Amygdala (tissue), 56 donors: ENCODE measurements at regions not wholly inside any gene's neighbourhood (a gene's known extent, or its start where the extent isn't known, plus 50 kb on each side); places are given as distances from the start of the nearest gene placed in this dataset.
A peak's percentile ranks its signal among the peaks of the same experiment; 100 is the strongest.

ENCODE experiments used
- DNase-seq, 56 donors: peaks; one replicate each; lab custom pipeline; 2025; lab: John Stamatoyannopoulos, UW

DNA sequence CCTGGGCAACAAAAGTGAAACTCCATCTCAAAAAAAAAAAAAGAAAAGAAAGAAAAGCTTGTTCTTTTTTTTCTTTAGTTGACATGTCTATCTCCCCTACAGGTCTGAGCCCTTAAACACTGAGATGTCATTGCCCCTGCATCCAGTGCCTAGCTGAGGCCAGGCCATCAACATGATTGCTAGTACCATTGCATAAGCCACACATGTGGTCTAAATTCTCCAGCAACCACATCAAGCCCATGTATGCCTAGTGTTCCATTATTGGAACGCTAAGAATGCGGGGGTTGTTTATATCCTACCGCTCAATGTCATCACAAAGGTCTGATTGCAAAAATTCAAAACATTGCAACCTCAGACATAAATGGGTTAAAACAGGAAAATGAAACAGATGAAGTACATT, 62.7 kb downstream of the NPTX2 start:
- DNase-seq: no peak

DNA sequence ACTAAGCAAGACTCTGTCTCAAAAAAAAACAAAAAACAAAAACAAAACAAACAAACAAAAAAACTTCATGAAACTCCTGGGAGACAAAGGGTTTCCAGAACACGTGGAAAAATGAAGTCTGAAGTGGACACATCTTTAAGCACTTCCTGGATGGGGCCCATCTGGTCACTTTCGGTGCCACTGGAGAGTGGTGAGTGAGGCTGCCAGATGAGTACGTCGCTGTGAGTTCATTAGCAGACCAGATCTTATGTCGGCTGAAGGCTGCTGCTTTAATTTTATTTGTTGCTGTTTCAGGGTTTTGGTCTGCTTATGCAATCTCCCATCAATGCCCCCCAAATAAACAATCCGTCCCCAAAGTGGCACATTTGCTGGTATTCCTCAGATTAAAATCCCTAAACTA, 64.4 kb downstream of the NPTX2 start:
- DNase-seq: no peak

DNA sequence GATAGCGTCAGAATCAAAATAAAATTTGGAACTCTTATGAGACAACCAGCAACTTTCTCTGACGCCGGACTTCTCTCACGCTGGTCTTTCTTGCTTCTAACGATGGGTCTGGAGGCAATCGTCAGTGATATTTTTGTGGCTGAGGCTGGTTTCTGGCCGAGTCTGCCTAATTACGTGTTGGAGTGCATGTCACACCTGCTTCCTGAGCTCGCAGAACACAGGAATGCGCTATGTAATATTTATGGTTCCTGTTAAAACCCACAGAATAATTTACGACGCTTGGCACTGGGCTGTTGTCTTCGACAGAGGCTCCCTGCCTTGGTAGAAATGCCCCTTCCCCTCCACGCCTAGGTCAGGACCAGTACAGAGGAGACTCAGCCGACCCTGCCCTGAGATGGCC, 64.9 kb downstream of the NPTX2 start:
- no peak for DNase-seq

DNA sequence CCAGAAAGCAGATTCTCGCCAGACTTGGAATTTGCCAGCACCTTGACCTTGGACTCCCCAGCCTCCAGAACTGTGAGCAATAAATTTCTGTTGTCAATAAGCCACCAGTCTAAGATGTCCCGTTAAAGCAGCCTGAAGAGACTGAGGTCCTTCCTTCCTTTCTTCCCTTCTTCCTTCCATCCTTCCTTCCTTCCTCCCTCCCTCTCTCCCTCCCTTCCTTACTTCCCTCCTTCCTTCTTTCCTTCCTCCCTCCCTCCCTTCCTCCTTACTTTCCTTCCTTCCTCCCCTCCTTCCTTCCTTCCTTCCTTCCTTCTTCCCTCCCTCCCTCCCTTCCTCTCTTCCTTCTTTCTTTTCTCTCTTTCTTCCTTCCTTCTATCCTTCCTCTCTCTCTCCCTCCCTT, 66.4 kb downstream of the NPTX2 start:
- no peak for DNase-seq

DNA sequence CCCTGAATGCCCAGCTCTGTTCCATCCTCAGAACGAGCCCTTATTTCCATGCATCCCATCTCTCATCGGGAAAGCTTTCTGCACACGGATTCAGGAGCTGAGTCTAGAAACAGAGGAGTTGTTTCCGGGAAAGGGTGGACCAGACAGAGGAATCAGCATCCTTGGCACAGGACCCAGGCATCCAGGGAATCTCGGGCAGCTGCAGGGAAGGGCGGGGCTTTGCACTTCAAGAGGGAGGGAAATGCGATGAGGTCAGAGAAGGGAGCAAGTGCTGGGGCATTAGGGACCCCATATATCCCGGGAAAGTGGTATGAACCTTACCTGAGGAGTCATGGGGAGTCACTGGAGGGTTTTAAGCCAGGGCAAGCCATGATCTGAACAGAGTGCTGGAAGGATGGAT, 68.5 kb downstream of the NPTX2 start:
- DNase-seq: no peak

DNA sequence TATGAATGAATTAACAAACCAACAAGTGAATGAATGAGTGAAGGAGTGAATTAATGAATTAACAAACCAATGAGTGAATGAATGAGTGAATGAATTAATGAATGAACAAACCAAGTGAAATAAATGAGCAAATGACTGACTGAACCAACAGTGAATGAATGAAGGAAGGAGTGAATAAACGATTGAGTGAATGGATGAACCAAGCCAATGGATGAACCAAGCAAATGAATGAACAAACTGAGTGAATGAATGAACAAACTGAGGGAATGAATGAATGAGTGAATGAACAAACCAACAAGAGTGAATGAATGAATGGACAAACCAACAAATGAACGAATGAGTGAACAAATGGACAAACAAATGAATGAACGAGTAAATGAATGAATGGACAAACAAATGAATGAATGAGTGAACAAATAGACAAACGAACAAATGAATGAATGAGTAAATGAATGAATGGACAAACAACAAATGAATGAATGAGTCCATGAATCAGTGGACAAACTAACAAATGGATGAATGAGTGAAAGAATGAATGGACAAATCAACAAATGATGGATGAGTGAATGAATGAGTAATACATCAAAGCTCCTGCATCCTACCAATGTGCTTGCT, 69.5 kb downstream of the NPTX2 start:
- DNase-seq: no peak

DNA sequence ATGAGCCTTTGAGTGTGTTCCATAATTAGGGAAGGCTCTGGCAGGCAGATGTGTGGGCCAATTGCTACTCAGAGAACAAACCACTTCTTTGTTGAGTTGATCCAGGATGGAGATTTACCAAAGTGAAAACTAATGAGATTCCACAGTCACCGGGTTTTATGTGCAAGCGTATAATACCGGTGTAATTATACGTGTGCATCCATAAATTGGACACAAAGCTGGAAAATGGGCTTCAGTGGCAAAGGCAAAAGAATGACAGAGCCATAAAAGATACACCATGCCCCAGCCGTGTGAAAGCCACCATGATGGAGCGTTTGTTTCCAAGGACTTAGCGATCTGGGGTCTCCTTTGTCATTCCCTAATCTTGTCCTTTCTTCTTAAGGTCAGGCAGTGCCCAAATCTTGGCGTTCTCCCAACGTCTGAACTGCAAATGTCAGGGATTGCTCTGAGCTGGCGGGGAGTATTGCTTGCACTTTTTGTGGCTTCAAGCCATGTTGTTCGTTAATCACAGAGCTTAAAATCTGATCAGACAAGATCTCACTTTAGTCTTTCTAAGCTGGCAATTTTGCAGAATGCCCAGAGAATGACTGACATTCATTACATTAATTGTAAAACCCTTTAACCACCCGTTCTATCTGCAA, 70.1 kb downstream of the NPTX2 start:
- DNase-seq: peak in 10 of 56 donors; percentile 2 to 35 (median 8)

DNA sequence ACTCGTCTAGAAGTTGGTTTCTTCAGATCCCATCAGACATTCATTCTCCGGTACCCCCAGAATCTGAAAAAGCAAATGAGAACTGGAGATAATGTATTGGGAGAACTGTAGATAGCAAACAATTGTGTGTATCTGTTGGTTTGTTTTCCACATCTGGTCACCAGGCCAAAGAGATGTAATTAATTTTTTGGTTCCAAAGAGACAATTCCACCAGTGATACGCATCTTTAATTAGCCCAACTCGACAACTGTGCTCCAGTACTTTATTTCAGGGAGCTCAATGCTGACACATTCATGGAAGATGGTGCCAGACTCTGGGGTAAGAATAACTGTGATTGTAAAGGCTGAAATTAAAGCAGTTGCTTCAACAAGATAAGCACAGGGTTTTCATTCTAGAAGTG, 74.5 kb downstream of the NPTX2 start:
- no peak for DNase-seq

DNA sequence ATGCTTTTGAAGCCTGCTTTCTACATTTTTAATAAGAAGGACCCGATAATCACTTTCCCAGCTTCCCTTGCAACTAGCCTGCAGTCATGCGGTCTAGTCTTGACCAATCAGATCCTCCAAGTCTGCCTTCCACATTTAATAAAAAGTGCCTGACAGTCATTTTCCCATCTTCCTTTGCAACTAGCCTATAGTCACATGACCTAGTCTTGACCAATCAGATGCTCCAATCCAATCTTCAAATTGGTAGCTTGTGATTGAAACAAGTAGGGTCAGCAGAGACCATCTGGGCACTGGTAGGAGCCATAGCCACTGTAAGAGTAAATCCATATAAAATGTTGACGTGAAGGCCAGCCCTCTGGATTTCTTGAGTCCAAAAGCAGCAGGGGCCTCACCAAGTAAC, 80.0 kb downstream of the NPTX2 start:
- no peak for DNase-seq

DNA sequence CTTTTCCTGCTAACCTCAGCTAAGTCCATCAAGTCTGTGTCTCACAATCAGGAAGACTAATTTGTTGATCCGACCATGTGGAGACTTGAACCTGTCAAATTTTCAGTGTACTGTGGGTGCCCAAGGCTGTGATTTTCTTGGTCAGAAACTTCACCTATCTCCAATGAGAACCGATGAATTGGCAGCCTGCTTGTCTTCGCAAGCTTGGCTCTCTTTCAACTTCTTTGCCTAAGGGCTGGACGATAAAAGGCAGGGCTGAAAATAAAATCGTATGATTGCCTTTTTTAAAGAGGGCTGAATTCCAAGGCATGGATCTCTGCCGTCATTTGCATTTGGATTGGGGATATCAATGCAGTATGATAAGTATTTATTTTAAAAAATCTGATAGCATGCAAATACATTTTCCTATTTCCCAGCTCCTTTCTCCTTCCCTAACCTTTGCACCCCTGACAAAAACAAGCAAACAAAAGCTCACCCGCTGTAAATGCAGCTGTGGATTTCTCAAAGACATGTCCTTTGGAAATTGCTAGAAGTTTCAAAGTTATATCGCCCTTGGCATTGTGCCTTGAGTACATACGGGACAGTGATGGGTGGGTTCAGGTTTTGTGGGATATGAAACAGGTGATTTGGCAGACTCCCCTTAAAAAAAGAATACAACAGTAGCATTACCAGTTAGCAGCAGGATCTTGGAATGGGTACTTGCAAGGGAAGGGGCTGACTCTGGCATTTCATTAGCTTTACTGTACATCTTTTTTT, 80.6 kb downstream of the NPTX2 start:
- DNase-seq: no peak

DNA sequence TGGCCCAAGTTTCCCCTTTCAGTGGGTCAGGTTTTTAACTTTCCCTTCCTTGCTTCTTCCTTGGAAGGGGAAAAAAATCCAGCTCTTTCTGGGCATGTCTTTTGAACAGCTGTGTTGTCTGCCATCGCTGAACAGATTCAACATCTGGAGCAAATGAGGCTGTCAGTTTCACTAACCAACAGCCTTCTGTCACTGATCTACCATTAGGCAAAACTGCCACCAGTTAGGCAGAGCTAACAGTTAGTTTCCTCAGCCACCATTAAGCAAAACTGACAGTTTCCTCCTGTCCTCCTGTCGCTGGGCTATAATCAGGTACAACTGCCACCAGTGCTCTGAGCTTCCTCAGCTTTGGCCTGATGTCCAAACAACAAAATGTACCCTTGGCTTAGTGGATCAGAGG, 81.9 kb downstream of the NPTX2 start:
- DNase-seq: no peak

DNA sequence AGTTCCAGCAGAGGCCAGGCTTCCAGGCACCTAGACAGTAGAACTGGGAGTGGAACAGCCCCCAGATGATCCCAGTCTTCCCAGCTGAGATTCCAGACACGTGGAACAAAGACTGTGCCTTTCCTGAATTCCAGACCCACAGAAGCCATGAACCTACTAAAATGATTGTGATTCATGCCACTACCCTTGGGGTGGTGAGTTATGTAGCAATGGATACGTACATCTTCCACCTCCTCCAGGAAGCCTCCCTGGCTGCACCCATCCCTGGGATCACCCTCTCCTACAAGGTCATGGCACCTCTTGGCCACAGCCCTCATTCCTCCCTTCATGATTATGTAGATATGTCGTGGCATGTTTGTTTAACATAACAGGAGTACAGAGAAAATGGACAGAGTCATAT, 83.4 kb downstream of the NPTX2 start:
- DNase-seq: no peak

DNA sequence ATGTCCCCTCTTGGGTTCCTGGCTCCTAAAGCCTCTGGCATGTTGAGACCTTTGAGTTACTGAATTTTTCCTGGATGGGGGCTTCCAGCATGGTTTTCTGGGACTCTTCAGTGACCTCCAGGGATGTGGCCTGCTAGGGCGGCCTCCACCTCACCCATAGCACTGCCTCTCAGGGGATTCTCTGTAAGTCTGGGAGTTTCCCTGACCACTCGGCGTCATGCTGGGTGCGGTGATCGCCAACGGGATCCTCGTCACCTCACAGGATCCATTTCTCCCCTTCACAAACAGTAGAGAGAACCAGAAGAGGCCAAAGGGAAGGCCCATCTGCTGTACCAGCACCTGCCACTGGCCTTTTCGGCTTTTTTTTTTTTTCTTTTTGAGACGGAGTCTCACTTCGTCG, 84.3 kb downstream of the NPTX2 start:
- no peak for DNase-seq

DNA sequence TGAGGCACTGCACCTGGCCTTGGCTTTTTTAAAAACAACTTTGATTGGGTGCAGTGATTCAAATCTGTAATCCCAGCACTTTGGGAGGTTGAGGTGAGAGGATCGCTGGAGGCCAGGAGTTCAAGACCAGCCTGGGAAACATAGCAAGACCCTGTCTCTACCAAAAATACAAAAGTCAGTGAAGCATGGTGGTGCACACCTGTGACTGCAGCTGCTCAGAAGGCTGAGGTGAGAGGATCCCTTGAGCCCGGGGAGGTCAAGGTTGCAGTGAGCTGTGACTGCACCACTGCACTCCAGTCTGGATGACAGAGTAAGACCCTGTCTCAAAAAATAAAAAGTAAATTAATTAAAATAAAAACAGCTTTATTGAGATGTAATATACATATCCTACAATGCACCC, 84.9 kb downstream of the NPTX2 start:
- no peak for DNase-seq

DNA sequence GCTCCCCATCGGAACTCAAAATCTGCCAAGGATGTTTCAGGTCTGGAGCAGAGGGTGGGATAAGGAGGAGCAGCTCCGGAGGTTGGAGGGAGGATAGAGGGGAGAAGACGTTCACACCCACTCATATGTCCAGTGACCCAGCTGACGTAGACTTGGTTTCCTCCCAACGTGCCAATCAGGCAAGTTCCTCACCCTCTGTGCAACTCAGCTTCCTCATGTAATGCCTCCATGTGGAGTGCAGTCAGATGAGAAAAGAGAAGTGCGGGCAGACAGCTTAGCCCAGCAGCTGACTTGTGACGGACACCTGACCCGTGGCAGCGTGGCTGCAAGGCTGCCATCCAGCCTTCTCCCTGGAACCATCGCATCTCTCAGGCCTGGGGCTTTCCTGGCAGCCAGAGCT, 86.8 kb downstream of the NPTX2 start:
- DNase-seq: no peak

DNA sequence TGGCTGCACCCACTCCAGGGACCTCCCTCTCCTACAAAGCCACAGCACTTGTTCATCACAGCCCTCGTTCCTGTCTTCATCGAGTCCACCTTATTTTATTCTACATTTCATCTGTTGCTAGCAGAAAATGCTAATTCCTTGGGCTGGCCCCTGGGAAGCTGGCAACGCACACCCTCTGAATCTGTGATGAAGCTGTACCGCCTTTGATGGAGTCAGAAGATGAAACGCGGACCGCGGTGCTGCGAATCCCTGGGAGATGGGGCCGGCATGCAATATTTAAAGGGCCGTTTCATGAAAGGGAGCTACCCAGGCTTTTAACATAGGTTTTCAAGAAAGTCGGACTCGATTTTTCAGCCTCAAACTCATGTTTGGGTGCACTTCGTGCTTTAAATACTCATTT, 88.5 kb downstream of the NPTX2 start:
- no peak for DNase-seq

DNA sequence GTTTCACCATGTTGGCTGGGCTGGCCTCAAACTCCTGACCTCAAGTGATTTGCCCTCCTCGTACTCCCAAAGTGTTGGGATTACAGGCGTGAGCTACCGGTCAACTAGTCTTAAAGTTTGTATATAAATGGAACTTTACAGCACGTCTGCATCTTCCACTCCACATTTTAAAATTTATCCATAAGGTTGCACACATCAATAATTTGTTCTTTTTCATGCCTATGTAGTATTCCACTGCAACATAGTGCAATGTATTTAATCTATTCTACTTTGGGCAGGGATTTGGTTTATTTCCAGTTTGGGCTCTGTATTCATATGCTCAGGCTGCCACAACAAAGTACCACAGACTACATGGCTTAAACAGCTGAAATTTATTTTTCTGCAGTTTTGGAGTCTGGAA, 90.0 kb downstream of the NPTX2 start:
- DNase-seq: no peak

DNA sequence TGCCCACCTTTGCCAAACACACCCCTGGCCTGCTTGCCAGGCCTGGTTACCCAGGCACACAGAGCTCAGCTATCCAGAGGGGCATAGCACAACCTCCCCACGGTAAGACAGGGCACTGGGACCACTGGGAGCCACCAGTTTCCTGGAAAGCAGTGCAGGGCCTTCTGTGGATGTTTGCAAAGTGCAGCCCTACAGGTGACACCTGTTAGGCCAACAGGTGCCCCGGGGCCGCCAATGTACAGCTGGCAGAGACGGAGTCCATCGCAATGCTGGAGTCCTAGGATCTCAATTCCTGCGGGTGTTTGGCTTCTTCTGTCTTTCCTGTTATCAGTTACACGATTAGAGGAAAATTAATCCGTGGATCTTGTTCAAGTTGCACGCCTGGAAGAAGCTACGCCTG, 94.9 kb downstream of the NPTX2 start:
- DNase-seq: no peak

DNA sequence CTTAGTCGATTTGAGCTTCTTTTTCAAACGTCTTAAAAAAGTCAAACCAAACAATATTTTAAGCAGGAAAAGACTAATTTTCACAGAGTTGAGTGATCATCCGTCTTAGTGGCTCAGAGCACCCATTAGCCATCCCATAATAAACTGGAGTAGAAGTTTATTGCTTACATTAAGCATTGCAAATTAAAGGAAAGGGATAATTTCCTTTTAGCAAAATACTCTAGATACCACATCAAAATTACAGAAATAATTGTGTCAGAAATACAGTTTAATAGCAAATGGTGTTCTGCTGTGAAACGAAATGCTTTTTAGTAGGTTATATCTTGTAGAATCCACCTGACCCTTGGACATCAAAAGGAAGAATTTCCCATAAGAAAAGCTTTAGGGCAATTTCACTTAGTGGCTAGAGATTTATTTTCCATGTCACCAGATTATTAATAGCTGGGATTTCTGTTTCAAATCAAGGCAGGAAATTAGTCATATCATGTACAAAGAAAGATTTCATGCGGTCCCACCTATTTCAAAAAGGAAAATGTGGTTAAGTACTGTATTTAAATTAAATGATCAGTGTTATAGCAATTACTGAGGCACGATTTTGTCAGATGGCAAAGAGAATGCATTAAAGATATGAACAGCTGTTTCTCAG, 96.2 kb downstream of the NPTX2 start:
- no peak for DNase-seq

DNA sequence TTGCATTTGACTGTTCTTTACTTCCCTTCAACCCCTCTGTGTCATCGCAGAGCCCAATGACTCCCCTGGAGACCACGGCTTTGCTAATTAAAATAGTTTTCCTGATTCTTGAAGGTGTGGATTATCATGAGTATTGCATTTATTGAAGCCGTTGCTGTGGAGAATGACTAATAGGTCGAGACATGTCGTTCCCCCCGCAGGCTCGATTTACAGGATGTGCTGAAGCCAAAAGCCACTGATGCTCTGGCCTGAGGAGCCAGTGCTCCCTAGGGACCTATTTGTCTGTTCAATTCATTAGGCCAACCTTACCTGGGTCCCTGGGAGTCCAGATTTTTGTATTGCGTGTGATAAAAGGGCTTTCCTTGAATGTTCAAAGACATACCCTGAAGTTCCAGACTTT, 102.3 kb downstream of the NPTX2 start:
- DNase-seq: no peak

DNA sequence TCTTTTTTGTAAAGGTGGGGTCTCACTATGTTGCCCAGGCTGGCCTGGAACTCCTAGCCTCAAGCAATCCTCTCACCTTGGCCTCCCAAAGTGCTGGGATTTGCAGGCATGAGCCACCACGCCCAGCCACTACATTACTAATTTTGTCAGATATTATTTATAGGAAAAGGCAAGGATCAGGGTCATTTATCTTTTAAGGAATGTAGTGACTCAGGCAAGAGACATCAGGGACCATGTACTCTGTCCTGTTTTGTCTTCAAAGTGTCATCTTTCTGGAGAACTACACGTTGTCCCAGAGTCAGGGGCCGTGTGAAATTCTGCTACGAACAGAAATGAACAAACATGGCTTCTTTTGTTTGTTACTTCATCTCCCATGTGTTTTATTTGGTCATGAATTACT, 105.3 kb downstream of the NPTX2 start:
- no peak for DNase-seq

DNA sequence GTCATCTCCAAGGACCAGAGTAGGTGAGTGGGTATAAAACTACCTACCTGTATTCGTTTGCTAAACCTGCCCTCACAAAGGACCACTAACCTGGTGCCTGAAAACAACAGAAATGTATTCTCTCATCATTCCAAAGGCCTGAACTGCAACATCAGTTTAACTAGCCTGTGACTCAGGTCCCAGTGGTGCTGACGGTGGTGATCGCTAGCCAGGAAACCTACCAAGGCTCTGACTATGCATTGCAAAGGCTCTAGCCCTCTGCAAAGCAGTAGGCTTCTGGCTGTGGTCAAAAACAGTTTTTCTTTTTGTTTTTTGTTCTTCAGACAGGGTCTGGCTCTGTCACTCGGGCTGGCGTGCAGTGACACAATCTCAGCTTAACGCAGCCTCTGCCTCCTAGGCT, 107.5 kb downstream of the NPTX2 start:
- no peak for DNase-seq
